ENCODE measurements at regions not wholly inside any gene's neighbourhood (a gene's known extent, or its start where the extent isn't known, plus 50 kb on each side); places are given as distances from the start of the nearest gene placed in this dataset.

- ATAC-seq (no peak), DNase-seq (no peak)
- Histone ChIP-seq H3K4me3 (no peak overlapping the region), H3K36me3 (no peaks in the 10 kb centered on the region), H3K27ac (no peak overlapping the region), H3K27me3 (no peaks in the 10 kb centered on the region), H3K9me3 (peaks cover 0 to 71% (median 13%) of the 10 kb centered on the region in 11 donors), H3K4me1 (no peaks in the 10 kb centered on the region)
- TF ChIP-seq CTCF (IDR thresholded peaks at IDR 0.05), result no peak
- intact Hi-C loops (cut with DNase I), result no loop called here
Observed at GRCh38 chr5:103793595-103794182, 231.1 kb upstream of the NUDT12 start.

- no peak for ATAC-seq
- TF ChIP-seq CTCF (IDR thresholded peaks at IDR 0.05), result no peak
Observed at GRCh38 chr5:103785569-103785968, 223.0 kb upstream of the NUDT12 start.

GRCh38 chr5:103783669-103784068, 221.1 kb upstream of the NUDT12 start:
- Histone ChIP-seq H3K9me3 (peaks cover 0 to 5% (median 0%) of the 10 kb centered on the region in 11 donors), H3K4me1 (no peaks in the 10 kb centered on the region), H3K4me3 (no peak overlapping the region), H3K36me3 (no peaks in the 10 kb centered on the region), H3K27me3 (no peaks in the 10 kb centered on the region), H3K27ac (no peak overlapping the region)
- DNase-seq (no peak), ATAC-seq (no peak)
- no peak for TF ChIP-seq CTCF (IDR thresholded peaks at IDR 0.05)
- intact Hi-C loops (cut with DNase I), result no loop called here
- 99 to 100% methylated on average over 1 of the region's 1 CpG for WGBS, 2 donors

More at GRCh38 chr5:103785569-103785968, 223.0 kb upstream of the NUDT12 start:
- no peak for DNase-seq
- Histone ChIP-seq H3K4me1 (no peaks in the 10 kb centered on the region), H3K27me3 (no peaks in the 10 kb centered on the region), H3K4me3 (no peak overlapping the region), H3K9me3 (peaks cover 0 to 14% (median 0%) of the 10 kb centered on the region in 11 donors), H3K27ac (no peak overlapping the region), H3K36me3 (no peaks in the 10 kb centered on the region)
- 75 to 76% methylated on average over 2 of the region's 2 CpGs for WGBS, 2 donors
- intact Hi-C loops (cut with DNase I), result no loop called here

GRCh38 chr5:103780794-103781193, 218.2 kb upstream of the NUDT12 start:
- 57 to 62% methylated on average over 2 of the region's 2 CpGs for WGBS, 2 donors
- no peak for DNase-seq
- H3K9me3 ChIP-seq, result peaks cover 0 to 10% (median 0%) of the 10 kb centered on the region in 11 donors

More at GRCh38 chr5:103780794-103781193, 218.2 kb upstream of the NUDT12 start:
- intact Hi-C loops (cut with DNase I), result no loop called here
- H3K4me3 ChIP-seq, result no peak overlapping the region
- H3K27ac ChIP-seq, result no peak overlapping the region
- no peak for TF ChIP-seq CTCF (IDR thresholded peaks at IDR 0.05)
- no peaks in the 10 kb centered on the region for H3K36me3 ChIP-seq
- no peaks in the 10 kb centered on the region for H3K27me3 ChIP-seq
- ATAC-seq, result no peak
- H3K4me1 ChIP-seq, result no peaks in the 10 kb centered on the region
